ENCODE measurements at regions not wholly inside any gene's neighbourhood (a gene's known extent, or its start where the extent isn't known, plus 50 kb on each side); places are given as distances from the start of the nearest gene placed in this dataset.

DNA sequence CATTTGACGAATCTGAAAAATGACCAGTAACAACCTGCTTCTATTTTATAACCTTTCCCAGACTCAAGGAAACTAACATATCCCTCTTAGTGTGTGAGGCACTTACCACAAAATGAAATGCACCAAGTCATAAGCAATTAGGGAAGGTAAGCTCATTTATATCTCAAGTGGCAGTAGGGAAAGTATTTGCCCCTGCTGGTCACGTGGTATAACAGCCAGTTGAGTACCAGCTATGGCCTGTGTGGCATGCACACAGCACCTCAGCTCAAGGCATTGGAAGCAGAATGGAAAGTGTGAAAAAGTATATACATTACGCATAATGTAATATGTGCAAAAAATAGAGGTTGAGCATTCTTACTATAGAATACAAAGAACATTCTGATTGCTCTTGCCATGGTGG lies 178.3 kb upstream of the GYPA start:
- DNase-seq (ENCODE audit: extremely low read depth in 1 of 4, low spot score in 3 of 4) (no peak), FAIRE-seq (no peak), ATAC-seq (no peak)
- Histone ChIP-seq H2AFZ (ENCODE audit: low read depth, low read length) (no peak overlapping the region), H3K4me1 (replicated peaks in 1 of 2; ENCODE audit: control insufficient read depth in 2 of 2, insufficient read depth in 2 of 2, low read length in 2 of 2) (no peaks in the 10 kb centered on the region), H3K9me3 (replicated peaks; ENCODE audit: control insufficient read depth, insufficient read depth, low read depth, low read length) (no peaks in the 10 kb centered on the region), H3K4me3 (no peak overlapping the region), H3K27ac (ENCODE audit: extremely low read depth, low read depth, low read length) (no peak overlapping the region), H4K20me1 (replicated peaks; ENCODE audit: control insufficient read depth, insufficient read depth, low read length) (no peaks in the 10 kb centered on the region), H3K4me2 (ENCODE audit: insufficient read depth, low read length) (no peak overlapping the region), H3K9ac (ENCODE audit: insufficient read depth in 1 of 2, low read depth in 2 of 2, low read length in 2 of 2) (no peak overlapping the region), H3K36me3 (ENCODE audit: control insufficient read depth, insufficient read depth, low read length) (no peaks in the 10 kb centered on the region), H3K9me1 (ENCODE audit: control insufficient read depth, insufficient read depth, low read length) (no peaks in the 10 kb centered on the region), H3K27me3 (ENCODE audit: control insufficient read depth in 2 of 2, insufficient read depth in 2 of 2, low read length in 2 of 2) (no peaks in the 10 kb centered on the region), H3K79me2 (ENCODE audit: control insufficient read depth, insufficient read depth, low read length) (no peaks in the 10 kb centered on the region)
- POLR2A ChIA-PET, result no interaction called here
- in situ Hi-C loops (cut with MboI) (no loop called here), intact Hi-C loops (cut with micrococcal nuclease) (no loop called here)
- no TSS peak for BruUV-seq (replicated peaks)
- WGBS (ENCODE audit: insufficient coverage, low coverage, missing lambda C conversion rate), result 2% methylated on average over 3 of the region's 3 CpGs
- CTCF ChIA-PET (ENCODE audit: low intra/inter-chr PET ratio), result no interaction called here
- no peak for TF ChIP-seq ZEB2 (IDR thresholded peaks at IDR 0.05)
- no peak for TF ChIP-seq NFIX (CRISPR knock-in tag; IDR thresholded peaks at IDR 0.05; ENCODE audit: low read depth)
- no peak for TF ChIP-seq RFX7 (CRISPR knock-in tag; IDR thresholded peaks at IDR 0.05)
- TF ChIP-seq ZNF165 (CRISPR knock-in tag; IDR thresholded peaks at IDR 0.05; ENCODE audit: borderline replicate concordance), result no peak
- no peak for TF ChIP-seq ZBTB17 (CRISPR knock-in tag; IDR thresholded peaks at IDR 0.05)
- no peak for TF ChIP-seq SMARCA5 (IDR thresholded peaks at IDR 0.05)
- no peak for TF ChIP-seq POU5F1 (IDR thresholded peaks at IDR 0.05; ENCODE audit: borderline replicate concordance, low read depth, low read length, partially characterized antibody)
- no peak for TF ChIP-seq MECOM (CRISPR knock-in tag; IDR thresholded peaks at IDR 0.05)
- TF ChIP-seq PRMT5 (CRISPR knock-in tag; IDR thresholded peaks at IDR 0.05), result no peak
- TF ChIP-seq, protein P1, sequence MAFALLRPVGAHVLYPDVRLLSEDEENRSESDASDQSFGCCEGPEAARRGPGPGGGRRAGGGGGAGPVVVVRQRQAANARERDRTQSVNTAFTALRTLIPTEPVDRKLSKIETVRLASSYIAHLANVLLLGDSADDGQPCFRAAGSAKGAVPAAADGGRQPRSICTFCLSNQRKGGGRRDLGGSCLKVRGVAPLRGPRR (CRISPR knock-in tag; IDR thresholded peaks at IDR 0.05), result no peak
- no peak for TF ChIP-seq KDM4B (IDR thresholded peaks at IDR 0.05; ENCODE audit: borderline replicate concordance in 2 of 2, low read depth in 1 of 2)
- TF ChIP-seq RBM17 (IDR thresholded peaks at IDR 0.05; ENCODE audit: borderline replicate concordance, low read depth, low read length), result no peak
- TF ChIP-seq CCAR2 (IDR thresholded peaks at IDR 0.05; ENCODE audit: low read depth, low read length), result no peak
- TF ChIP-seq HDAC2 (IDR thresholded peaks at IDR 0.05), result no peak
- no peak for TF ChIP-seq BRCA1 (IDR thresholded peaks at IDR 0.05)
- no peak for TF ChIP-seq BRCA1 (CRISPR knock-in tag; IDR thresholded peaks at IDR 0.05)
- TF ChIP-seq, protein P2, sequence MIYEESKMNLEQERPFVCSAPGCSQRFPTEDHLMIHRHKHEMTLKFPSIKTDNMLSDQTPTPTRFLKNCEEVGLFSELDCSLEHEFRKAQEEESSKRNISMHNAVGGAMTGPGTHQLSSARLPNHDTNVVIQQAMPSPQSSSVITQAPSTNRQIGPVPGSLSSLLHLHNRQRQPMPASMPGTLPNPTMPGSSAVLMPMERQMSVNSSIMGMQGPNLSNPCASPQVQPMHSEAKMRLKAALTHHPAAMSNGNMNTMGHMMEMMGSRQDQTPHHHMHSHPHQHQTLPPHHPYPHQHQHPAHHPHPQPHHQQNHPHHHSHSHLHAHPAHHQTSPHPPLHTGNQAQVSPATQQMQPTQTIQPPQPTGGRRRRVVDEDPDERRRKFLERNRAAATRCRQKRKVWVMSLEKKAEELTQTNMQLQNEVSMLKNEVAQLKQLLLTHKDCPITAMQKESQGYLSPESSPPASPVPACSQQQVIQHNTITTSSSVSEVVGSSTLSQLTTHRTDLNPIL (CRISPR knock-in tag; IDR thresholded peaks at IDR 0.05), result no peak
- TF ChIP-seq ZNF77 (CRISPR knock-in tag; IDR thresholded peaks at IDR 0.05), result no peak
